ENCODE measurements at regions not wholly inside any gene's neighbourhood (a gene's known extent, or its start where the extent isn't known, plus 50 kb on each side); places are given as distances from the start of the nearest gene placed in this dataset.

DNA sequence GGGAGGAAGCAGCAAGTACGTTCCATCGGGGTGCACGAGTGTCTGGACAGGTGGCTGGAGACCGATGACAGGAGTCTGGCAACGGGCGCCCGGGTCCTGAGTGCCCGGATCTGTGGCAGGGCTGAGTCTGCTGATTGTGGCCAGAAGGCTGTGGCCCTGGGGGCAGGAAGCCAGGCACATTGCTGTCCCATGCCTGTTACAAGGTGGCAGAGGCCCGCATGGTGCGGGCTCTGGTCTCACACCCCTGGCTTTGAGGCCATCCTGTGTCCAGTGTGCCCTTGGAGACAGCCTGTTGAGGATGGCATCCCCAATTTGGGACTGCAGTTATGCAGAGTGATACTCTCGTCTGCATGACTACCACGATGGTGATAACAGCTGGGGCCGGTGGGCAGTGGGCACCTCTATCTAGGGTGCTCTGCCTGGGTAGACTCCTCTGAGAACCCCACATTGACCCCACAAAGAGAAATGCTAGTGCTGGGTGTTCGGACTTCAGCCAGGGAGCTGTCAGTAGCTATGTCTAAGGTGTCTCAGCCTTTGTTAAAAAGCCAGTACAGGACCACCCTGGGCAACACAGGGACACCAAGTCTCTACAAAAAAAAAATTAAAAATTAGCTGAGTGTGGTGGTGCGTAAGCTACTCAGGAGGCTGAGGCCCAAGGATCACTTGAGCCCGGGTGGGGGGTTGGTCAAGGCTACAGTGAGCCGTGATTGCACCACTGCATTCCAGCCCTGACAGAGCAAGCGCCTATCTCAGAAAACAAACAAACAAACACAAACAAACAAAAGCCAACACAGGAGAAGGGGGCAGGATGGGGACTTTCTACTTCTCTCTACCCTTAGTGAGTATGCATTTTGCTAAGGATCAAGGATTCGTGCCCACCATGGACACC lies 88.3 kb downstream of the RHOB start:
- DNase-seq (no peak), ATAC-seq (no peak)
- intact Hi-C loops (cut with micrococcal nuclease) = no loop called here
- Histone ChIP-seq H2AFZ (ENCODE audit: low read length) (no peak overlapping the region), H3K4me1 (ENCODE audit: insufficient read depth, low read length) (peaks cover 6% of the 10 kb centered on the region; the same call in 1 of the 2 replicates), H3K27me3 (ENCODE audit: low read length) (no peaks in the 10 kb centered on the region), H3K36me3 (ENCODE audit: low read depth, low read length) (no peaks in the 10 kb centered on the region), H3K9me2 (replicated peaks; ENCODE audit: low read length) (no peaks in the 10 kb centered on the region), H3K4me3 (ENCODE audit: low read length) (no peak overlapping the region), H3K79me2 (ENCODE audit: low read length) (no peaks in the 10 kb centered on the region), H3F3A (ENCODE audit: low read length, unreplicated experiment) (no peaks in the 10 kb centered on the region), H3K9ac (ENCODE audit: low read length) (no peak overlapping the region), H3K4me2 (ENCODE audit: low read length) (no peak overlapping the region), H4K20me1 (ENCODE audit: low read length) (no peaks in the 10 kb centered on the region), H3K27ac (ENCODE audit: low read length) (no peak overlapping the region), H3K9me3 (ENCODE audit: low read length) (no peaks in the 10 kb centered on the region)
- ChIA-PET CTCF (no interaction called here), POLR2A (ENCODE audit: unreplicated experiment) (no interaction called here)
- BruUV-seq (replicated peaks) = no TSS peak
- TF ChIP-seq EZH2phosphoT487 (IDR thresholded peaks at IDR 0.05; ENCODE audit: borderline replicate concordance, low read length) = no peak
- TF ChIP-seq, protein P1, sequence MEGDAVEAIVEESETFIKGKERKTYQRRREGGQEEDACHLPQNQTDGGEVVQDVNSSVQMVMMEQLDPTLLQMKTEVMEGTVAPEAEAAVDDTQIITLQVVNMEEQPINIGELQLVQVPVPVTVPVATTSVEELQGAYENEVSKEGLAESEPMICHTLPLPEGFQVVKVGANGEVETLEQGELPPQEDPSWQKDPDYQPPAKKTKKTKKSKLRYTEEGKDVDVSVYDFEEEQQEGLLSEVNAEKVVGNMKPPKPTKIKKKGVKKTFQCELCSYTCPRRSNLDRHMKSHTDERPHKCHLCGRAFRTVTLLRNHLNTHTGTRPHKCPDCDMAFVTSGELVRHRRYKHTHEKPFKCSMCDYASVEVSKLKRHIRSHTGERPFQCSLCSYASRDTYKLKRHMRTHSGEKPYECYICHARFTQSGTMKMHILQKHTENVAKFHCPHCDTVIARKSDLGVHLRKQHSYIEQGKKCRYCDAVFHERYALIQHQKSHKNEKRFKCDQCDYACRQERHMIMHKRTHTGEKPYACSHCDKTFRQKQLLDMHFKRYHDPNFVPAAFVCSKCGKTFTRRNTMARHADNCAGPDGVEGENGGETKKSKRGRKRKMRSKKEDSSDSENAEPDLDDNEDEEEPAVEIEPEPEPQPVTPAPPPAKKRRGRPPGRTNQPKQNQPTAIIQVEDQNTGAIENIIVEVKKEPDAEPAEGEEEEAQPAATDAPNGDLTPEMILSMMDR (conservative IDR thresholded peaks at IDR 0.05; ENCODE audit: low read depth, low read length) = no peak
- TF ChIP-seq EZH2 (IDR thresholded peaks at IDR 0.05; ENCODE audit: low read length, unreplicated experiment) = no peak

DNA sequence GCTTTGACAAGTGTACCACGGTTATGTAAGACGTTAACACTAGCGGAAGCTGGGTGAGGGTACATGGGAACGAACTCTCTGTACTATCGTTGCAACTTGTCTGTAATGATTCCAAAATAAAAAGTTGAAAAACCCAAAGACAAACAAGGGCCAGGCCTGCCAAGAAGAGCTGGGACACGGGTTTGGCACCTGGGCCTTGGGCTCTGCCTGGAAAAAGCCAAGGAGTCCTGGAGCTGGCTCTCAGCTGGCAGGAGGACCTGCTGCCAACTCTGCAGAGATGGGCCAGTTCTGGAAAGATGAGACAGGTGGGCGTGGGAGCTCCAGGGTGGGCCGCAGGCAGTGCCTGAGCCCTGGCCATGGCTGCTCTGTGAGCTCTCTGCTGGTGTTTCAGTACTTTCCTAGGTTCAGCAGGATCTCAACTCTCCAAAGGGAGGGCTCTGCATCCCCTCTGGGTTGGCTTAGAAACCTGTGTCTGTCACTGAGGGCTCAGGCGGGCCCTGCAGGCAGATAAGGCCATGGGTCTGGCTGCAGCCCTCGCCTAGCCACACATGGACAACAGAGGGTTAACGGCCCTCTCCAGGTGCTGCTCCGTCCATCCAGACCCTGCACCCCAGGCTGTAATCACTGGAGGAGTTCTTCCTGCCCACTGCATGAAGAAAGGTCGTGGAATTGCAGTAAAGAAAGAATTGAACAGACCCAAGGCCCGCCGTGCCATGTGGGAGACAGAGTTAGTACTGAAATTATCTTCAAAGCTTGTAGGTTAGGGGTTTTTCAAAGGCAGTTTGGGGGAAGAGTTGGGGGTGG lies 89.9 kb downstream of the RHOB start:
- intact Hi-C loops (cut with micrococcal nuclease) = no loop called here
- H3K9ac ChIP-seq (ENCODE audit: low read length) = no peak overlapping the region
- H3K79me2 ChIP-seq (ENCODE audit: low read length) = no peaks in the 10 kb centered on the region
- peaks cover 6% of the 10 kb centered on the region; the same call in 1 of the 2 replicates for H3K4me1 ChIP-seq (ENCODE audit: insufficient read depth, low read length)
- no peak overlapping the region for H3K27ac ChIP-seq (ENCODE audit: low read length)
- H3K4me3 ChIP-seq (ENCODE audit: low read length) = no peak overlapping the region
- no peak for ATAC-seq
- BruUV-seq (replicated peaks) = no TSS peak
- ChIA-PET POLR2A (ENCODE audit: unreplicated experiment) (interaction anchor here (0.7 kb wide), 1 partner anchor 41 kb away, joined by 3 read pairs; no protein-coding TSS in a partner anchor), CTCF (no interaction called here)
- no peak for DNase-seq
- no peaks in the 10 kb centered on the region for H4K20me1 ChIP-seq (ENCODE audit: low read length)
- H2AFZ ChIP-seq (ENCODE audit: low read length) = no peak overlapping the region
- no peak overlapping the region for H3K4me2 ChIP-seq (ENCODE audit: low read length)
- H3K27me3 ChIP-seq (ENCODE audit: low read length) = no peaks in the 10 kb centered on the region
- TF ChIP-seq EZH2phosphoT487 (IDR thresholded peaks at IDR 0.05; ENCODE audit: borderline replicate concordance, low read length) (no peak), EZH2 (IDR thresholded peaks at IDR 0.05; ENCODE audit: low read length, unreplicated experiment) (no peak)
- TF ChIP-seq, protein P1 (conservative IDR thresholded peaks at IDR 0.05; ENCODE audit: low read depth, low read length) = no peak
- no peaks in the 10 kb centered on the region for H3K9me3 ChIP-seq (ENCODE audit: low read length)
- no peaks in the 10 kb centered on the region for H3K36me3 ChIP-seq (ENCODE audit: low read depth, low read length)
- no peaks in the 10 kb centered on the region for H3K9me2 ChIP-seq (replicated peaks; ENCODE audit: low read length)
- no peaks in the 10 kb centered on the region for H3F3A ChIP-seq (ENCODE audit: low read length, unreplicated experiment)

All from PC-3 (cell line).